ENCODE measurements at regions not wholly inside any gene's neighbourhood (a gene's known extent, or its start where the extent isn't known, plus 50 kb on each side); places are given as distances from the start of the nearest gene placed in this dataset.
"Not testable (repeated sequence)": the region's sequence is repeated elsewhere in the genome, so short reads cannot be mapped to it uniquely, and the experiment has no call there.

DNA sequence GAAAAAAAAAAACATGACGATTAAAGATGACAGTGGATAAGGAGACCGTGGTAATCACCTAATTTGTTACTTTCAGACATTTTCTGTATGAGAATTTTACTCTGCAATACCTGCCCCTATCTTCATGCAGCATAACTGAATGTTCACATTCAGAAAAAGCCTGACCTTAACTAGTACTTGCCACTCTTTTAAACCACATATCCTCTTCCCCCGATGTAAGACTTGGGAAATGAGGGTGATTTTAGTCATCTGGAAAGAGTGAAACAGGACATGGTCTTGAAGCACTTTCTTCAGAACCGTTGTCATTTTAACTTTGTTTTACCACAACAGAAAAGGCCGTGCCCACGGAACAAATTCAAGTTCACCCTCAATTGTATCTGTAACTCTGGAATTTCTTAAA is 318.5 kb downstream of the BCL2L11 start:
- H3K14ac ChIP-seq (replicated peaks; ENCODE audit: low read depth, low read length); POLR2A ChIA-PET (ENCODE audit: unreplicated experiment); dilution Hi-C loops (cut with HindIII; ENCODE audit: low sequenced_read_pairs, unreplicated experiment); H3K56ac ChIP-seq (ENCODE audit: extremely low read depth, insufficient read depth, low read length); H3K18ac ChIP-seq (ENCODE audit: low read depth, low read length); intact Hi-C loops (cut with micrococcal nuclease); H3K36me3 ChIP-seq (ENCODE audit: control insufficient read depth, insufficient read depth, low read length); H2BK15ac ChIP-seq (ENCODE audit: low read depth, low read length); H2BK20ac ChIP-seq (ENCODE audit: low read depth, low read length); H2AK9ac ChIP-seq (replicated peaks; ENCODE audit: low read depth, low read length, poor library complexity); H3K4ac ChIP-seq (ENCODE audit: low read depth, low read length); H3K9me3 ChIP-seq (ENCODE audit: control insufficient read depth, insufficient read depth, low read length); H3K27me3 ChIP-seq (ENCODE audit: control insufficient read depth, insufficient read depth, low read length); H2AK5ac ChIP-seq (ENCODE audit: low read depth, low read length); in situ Hi-C loops (cut with MboI; ENCODE audit: low sequenced_read_pairs); BruUV-seq (replicated peaks); H3K9ac ChIP-seq (ENCODE audit: low read depth, low read length); H4K91ac ChIP-seq (ENCODE audit: insufficient read depth, low read depth, low read length); H4K8ac ChIP-seq (ENCODE audit: low read depth in 2 of 2, low read length in 2 of 2); H3K4me1 ChIP-seq (ENCODE audit: control insufficient read depth, insufficient read depth, low read length); H2AFZ ChIP-seq (replicated peaks; ENCODE audit: low read length, poor library complexity); H4K5ac ChIP-seq (ENCODE audit: low read depth, low read length); H3K27ac ChIP-seq (ENCODE audit: insufficient read depth, low read length); H3K79me1 ChIP-seq (ENCODE audit: low read depth in 1 of 2, low read length in 2 of 2); H2BK120ac ChIP-seq (ENCODE audit: low read depth, low read length); H3K23ac ChIP-seq (ENCODE audit: low read depth, low read length); H3K4me3 ChIP-seq (ENCODE audit: insufficient read depth, low read depth, low read length); H2BK5ac ChIP-seq (ENCODE audit: low read depth, low read length, poor library complexity, severe bottlenecking); CTCF ChIA-PET; H3K9me1 ChIP-seq (ENCODE audit: insufficient read depth, low read length); H3K4me2 ChIP-seq (ENCODE audit: low read depth, low read length); DNase-seq: not testable (repeated sequence)
- ATAC-seq (ENCODE audit: low read depth) = peak; percentile 13; the same call in 1 of the 2 replicates
- no CpG with 5 or more reads among the region's 6 CpGs for WGBS, 2 experiments (ENCODE audit: extremely low coverage in 2 of 2, insufficient read length in 1 of 2)
- H4K20me1 ChIP-seq (ENCODE audit: insufficient read depth, low read length) = peaks cover 10% of the 10 kb centered on the region

DNA sequence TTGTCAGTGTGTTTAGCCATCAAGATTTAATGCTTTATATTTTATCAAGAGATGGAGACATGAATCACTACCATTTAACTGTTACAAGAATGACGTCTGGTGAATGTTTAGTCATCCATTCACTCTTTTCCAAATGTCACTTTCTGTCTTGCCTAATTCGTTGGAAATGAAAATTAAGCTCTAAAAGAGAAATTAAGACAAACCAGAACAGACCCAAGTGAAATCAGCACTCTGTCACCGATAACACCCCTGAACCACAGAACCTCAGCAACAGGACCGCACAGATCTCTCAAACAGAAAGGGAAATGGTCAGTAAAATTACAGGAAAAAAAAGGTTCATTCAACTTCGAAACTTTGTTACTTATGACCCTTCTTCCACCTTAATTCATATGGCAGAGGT is 320.9 kb downstream of the BCL2L11 start:
- H3K9ac ChIP-seq (ENCODE audit: low read depth, low read length); H3K4me1 ChIP-seq (ENCODE audit: control insufficient read depth, insufficient read depth, low read length); H3K14ac ChIP-seq (replicated peaks; ENCODE audit: low read depth, low read length); H4K8ac ChIP-seq (ENCODE audit: low read depth in 2 of 2, low read length in 2 of 2); H2BK120ac ChIP-seq (ENCODE audit: low read depth, low read length); POLR2A ChIA-PET (ENCODE audit: unreplicated experiment); H4K5ac ChIP-seq (ENCODE audit: low read depth, low read length); H2AFZ ChIP-seq (replicated peaks; ENCODE audit: low read length, poor library complexity); H3K36me3 ChIP-seq (ENCODE audit: control insufficient read depth, insufficient read depth, low read length); ATAC-seq (ENCODE audit: low read depth); BruUV-seq (replicated peaks); H3K18ac ChIP-seq (ENCODE audit: low read depth, low read length); H3K4ac ChIP-seq (ENCODE audit: low read depth, low read length); CTCF ChIA-PET; H2BK20ac ChIP-seq (ENCODE audit: low read depth, low read length); H3K27ac ChIP-seq (ENCODE audit: insufficient read depth, low read length); H3K9me3 ChIP-seq (ENCODE audit: control insufficient read depth, insufficient read depth, low read length); H3K9me1 ChIP-seq (ENCODE audit: insufficient read depth, low read length); H3K27me3 ChIP-seq (ENCODE audit: control insufficient read depth, insufficient read depth, low read length); H3K23ac ChIP-seq (ENCODE audit: low read depth, low read length); DNase-seq; H4K20me1 ChIP-seq (ENCODE audit: insufficient read depth, low read length); H2BK5ac ChIP-seq (ENCODE audit: low read depth, low read length, poor library complexity, severe bottlenecking); H3K79me1 ChIP-seq (ENCODE audit: low read depth in 1 of 2, low read length in 2 of 2); H3K4me3 ChIP-seq (ENCODE audit: insufficient read depth, low read depth, low read length); H3K56ac ChIP-seq (ENCODE audit: extremely low read depth, insufficient read depth, low read length); H3K4me2 ChIP-seq (ENCODE audit: low read depth, low read length); intact Hi-C loops (cut with micrococcal nuclease); H2BK15ac ChIP-seq (ENCODE audit: low read depth, low read length); H2AK5ac ChIP-seq (ENCODE audit: low read depth, low read length); in situ Hi-C loops (cut with MboI; ENCODE audit: low sequenced_read_pairs); H4K91ac ChIP-seq (ENCODE audit: insufficient read depth, low read depth, low read length); dilution Hi-C loops (cut with HindIII; ENCODE audit: low sequenced_read_pairs, unreplicated experiment); H2AK9ac ChIP-seq (replicated peaks; ENCODE audit: low read depth, low read length, poor library complexity): not testable (repeated sequence)
- no CpG with 5 or more reads among the region's 5 CpGs for WGBS, 2 experiments (ENCODE audit: extremely low coverage in 2 of 2, insufficient read length in 1 of 2)
